GM18517 (cell line): ENCODE measurements at regions not wholly inside any gene's neighbourhood (a gene's known extent, or its start where the extent isn't known, plus 50 kb on each side); places are given as distances from the start of the nearest gene placed in this dataset.

ENCODE experiments used
- ATAC-seq: cut with Tn5 transposase; IDR thresholded peaks from one replicate; pipeline ENCODE4 v1.9.1; 2021; ENCODE audit warnings: mild to moderate bottlenecking, moderate library complexity; ENCODE audit not compliant: unreplicated experiment

- no peak for ATAC-seq
Measured at GRCh38 chr4:125994024-125994423, 679.3 kb downstream of the FAT4 start.

- ATAC-seq: no peak
Measured at GRCh38 chr4:125994430-125994829, 679.7 kb downstream of the FAT4 start.

- no peak for ATAC-seq
Measured at GRCh38 chr4:126004941-126005340, 690.2 kb downstream of the FAT4 start.

- no peak for ATAC-seq
Measured at GRCh38 chr4:126007142-126007541, 692.4 kb downstream of the FAT4 start.

DNA sequence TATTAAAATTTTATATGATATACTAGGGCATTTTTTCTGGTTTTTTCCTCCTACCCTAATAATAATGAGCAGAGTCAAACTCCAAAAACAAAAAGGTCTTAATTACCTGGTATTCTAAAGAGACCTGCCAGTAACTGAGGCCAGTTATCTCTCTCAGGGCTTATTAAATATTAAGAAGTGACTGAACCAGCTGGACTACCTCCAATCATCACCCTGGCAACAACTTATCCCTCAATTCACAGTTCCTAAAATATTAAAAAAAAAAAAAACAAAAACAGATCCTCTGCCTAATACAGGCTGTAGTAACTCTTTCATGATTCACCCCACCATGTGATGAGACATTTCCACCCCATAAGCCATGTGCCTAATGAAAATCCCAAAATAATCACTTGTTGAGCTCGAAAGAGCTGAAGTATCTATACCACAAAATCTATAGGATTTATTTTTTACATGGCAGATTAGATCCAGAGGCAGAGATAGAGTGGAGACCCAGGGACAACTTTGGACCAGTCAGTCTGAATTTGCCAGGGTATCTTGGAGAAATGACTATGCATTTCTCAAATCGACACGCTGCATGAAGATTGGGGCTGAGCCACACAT lies 698.0 kb downstream of the FAT4 start:
- ATAC-seq: no peak

GRCh38 chr4:126018274-126018673 lies 703.5 kb downstream of the FAT4 start:
- no peak for ATAC-seq

GRCh38 chr4:126023896-126024295 lies 709.1 kb downstream of the FAT4 start:
- no peak for ATAC-seq

DNA sequence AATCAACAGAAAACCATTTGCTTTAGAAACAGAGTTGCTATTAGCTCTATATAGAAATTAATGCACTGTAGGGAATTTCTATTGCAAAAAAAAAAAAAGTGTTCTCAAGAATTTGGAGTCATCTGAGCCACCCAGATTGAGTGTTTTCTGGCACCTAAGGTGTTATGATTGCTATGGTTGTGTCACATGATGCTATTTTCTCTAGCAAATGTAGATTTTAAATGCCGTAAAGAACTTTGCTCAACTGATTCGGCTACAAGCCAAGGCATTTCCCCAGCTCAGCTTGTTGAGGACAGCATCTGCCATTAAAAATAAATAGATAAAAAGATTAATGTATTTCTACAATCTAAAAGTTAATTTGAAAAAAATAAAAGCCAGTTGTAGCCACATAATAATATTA lies 712.8 kb downstream of the FAT4 start:
- no peak for ATAC-seq

DNA sequence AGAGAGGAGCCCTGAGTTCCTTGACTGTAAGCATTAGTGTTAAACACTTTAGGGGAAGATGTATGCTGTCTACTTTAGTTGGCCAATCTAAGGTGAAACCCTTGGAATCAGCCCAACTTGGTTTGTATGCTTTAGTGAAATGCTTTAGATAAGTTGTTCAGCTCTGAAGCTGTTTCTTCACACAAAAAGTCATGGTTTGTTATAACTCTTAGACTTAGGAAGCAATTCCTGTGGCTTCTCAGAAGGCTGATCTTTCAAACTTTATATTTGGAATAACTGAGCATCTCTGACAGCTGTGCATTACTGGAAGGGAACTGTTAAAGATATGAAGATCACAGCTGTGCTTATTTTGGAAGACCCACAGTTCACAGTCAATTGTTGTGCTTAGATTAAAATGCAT lies 714.1 kb downstream of the FAT4 start:
- no peak for ATAC-seq

- ATAC-seq: no peak
Measured at GRCh38 chr4:126037231-126037630, 722.5 kb downstream of the FAT4 start.

DNA sequence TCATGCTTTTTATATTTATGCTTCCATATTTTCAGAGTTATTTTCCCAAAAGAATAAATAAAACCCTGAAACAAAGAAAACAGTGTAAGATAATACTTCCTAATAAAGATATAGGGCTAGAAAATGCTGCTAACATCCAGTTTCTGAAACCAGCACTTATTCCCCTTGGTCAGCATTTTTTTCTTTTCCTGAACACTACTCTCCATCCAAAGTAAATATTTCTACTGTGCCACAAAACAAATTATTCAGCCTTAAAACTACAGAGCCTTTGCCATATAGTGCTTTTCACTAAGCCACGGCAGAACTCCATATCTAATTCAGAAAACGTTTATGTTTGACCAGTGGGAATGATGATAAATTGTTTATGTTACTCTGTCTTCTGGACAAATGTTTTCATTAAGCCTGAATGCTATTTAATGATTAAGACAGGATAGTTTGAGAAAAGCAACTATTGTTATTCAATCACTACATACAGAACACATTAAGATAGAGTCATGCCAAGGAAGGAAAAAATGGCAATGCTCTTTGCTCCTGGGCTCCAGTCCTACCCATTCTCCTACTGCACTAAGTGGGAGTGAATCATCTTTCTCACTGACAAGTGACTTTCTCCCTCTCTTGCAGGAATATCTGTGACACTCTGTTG lies 723.9 kb downstream of the FAT4 start:
- no peak for ATAC-seq

DNA sequence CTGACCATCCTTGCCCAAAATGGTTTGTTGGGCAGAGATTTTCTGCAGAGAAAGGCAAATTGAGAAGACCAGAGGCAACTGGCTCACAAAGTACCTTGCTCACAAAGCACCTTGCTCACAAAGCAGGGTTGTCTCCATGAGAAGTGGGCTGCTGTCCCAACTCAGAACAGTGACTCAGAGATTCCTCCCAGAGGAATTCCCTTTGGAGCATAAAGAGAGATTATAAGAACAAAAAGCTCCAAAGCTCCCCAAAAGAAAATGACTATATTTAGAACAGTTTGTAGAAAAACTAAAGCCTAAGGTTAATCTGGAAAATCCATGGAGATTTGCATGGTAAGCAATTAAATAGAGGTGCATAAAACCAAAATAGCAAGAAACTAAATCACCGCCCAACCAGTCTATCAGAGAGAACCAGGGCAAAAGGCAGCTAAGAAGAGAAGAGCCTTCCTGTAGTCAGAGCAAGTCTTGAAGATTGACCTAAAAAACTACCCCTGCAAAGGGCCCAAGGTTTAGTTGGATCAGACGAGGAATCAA lies 731.4 kb downstream of the FAT4 start:
- ATAC-seq: no peak

DNA sequence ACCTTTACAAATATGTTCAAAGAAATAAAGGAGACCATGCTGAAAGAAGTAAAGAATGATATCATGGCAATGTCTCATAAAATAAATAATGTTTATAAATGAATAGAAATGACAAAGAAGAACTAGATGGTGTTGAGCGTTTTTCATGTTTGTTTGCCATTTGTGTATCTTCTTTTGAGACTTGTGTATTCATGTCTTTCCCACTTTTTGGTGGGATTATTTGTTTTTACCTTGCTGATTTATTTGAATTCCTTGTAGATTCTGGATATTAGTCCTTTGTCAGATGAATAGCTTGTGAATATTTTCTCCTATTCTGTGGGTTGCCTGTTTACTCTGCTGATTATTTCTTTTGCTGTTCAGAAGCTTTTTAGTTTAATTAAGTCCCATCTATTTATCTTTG lies 732.4 kb downstream of the FAT4 start:
- ATAC-seq: no peak

DNA sequence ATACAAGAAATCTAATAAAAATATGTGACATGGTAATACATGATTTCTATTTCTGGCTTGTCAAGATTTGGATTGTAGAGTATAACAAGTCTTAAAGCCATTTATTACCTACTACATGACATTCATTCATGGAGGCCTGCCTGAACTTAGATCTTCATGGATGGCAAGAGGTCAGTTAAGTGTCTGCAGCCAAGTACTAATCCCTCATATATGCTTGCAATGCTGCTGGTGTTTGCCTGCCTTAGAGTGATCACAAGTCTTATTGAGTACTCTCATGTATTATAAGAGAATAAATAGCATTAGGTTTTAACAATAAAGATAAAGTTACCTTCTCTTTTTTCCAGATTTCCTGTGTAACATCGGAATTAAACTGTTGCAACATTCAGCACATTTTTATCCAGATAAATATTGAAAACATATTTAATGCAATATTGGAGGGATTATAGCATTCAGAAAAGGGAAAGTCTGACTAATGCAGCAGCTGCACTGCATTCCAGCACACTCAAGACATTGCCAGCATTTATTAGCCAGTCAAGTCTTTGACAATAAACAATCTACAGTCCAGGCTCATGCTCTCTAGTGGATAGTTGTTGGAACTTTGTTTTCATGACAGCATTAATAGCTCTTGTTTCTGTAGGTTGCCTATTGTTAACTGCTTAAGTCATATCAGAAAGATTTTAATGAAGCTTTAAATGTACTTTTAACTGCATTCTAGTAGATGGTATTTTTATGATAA lies 737.1 kb downstream of the FAT4 start:
- ATAC-seq: no peak

GRCh38 chr4:126056116-126056650 lies 741.4 kb downstream of the FAT4 start:
- no peak for ATAC-seq

GRCh38 chr4:126057371-126057770 lies 742.6 kb downstream of the FAT4 start:
- no peak for ATAC-seq

DNA sequence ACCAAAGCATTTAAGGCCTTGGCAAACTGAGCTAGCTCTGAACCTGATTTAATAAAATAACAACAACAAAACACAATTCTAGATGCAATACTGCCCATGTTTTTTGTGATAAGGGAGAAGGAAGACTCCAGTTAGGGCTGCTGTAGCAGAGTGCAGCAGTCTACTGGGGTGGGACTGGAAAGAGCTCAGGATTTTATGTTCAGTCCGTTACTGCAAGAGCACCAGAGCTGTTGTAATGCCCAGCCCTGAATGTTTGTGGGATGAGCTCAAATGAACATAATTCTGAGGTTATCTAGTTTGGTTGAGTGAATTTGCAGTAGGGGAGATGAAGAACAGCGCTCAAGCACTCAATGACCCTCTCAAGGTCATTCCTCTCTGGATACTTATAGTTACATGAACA lies 743.8 kb downstream of the FAT4 start:
- no peak for ATAC-seq

- ATAC-seq: no peak
Measured at GRCh38 chr4:126061655-126062054, 746.9 kb downstream of the FAT4 start.

GRCh38 chr4:126065016-126065415 lies 750.3 kb downstream of the FAT4 start:
- no peak for ATAC-seq

DNA sequence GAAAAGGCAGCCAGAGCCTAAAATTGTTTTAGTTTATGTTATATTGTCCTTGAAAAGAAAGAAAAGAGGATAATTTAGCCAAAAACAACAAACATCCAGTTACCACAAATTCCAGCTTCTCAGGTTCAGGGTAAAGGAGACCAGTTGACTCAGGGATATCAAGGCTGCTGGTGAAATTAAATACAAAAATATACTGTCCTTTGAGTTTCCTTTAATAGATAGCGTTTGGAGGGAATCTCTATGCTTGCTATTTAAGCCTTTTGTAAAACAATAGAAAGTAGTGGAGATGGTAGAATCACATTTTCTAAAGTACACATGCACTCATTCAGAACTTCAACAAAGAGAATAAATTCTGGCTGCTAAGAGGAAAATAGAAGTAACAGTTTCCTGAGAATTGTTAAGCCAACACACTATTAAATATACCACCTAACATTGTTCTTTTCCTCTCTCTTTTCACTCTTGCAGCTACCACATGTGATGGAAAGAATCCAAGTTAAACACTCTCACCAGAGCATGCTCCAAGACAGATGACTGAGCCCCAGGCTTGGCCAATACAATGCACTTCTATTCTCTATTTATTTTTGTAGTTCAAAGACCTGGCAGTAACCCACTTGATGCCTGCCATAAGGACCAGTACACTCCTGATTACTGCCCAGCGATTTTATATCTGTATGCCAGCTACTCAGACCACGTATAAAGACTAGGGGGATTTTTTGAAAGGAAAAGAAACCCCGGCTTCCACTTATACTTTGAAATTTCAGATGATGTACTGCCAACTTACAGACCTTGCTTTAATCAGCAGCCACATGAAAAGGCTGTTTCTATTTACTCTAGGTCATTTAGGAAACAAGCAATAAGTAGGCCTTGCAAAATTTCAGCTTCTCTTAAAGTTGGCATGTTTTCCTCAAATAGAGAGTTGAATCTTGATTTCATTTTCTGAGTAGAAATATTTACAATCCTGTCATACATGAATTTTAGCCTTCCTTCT lies 756.9 kb downstream of the FAT4 start:
- ATAC-seq: no peak

GRCh38 chr4:126081336-126081735 lies 766.6 kb downstream of the FAT4 start:
- ATAC-seq: no peak
